ENCODE measurements at regions not wholly inside any gene's neighbourhood (a gene's known extent, or its start where the extent isn't known, plus 50 kb on each side); places are given as distances from the start of the nearest gene placed in this dataset.
"Not testable (repeated sequence)": the region's sequence is repeated elsewhere in the genome, so short reads cannot be mapped to it uniquely, and the experiment has no call there.

GRCh38 chr4:11949355-11949754, 520.7 kb upstream of the HS3ST1 start:
- H3K36me3 Mint-ChIP-seq: no peaks in the 10 kb centered on the region; the same call in 1 of the 2 replicates
- CTCF ChIA-PET: no interaction called here
- ATAC-seq (no peak), DNase-seq (ENCODE audit: low spot score) (no peak)
- no peak overlapping the region for H3K4me3 Mint-ChIP-seq
- H3K27me3 Mint-ChIP-seq (ENCODE audit: low read depth): no peaks in the 10 kb centered on the region
- POLR2A ChIA-PET: no interaction called here
- no peak for TF ChIP-seq JUN (CRISPR knock-in tag; IDR thresholded peaks at IDR 0.05)
- TF ChIP-seq ZNF281 (CRISPR knock-in tag; IDR thresholded peaks at IDR 0.05): no peak
- TF ChIP-seq FOXP1 (CRISPR knock-in tag; IDR thresholded peaks at IDR 0.05; ENCODE audit: borderline replicate concordance): no peak
- no peak for TF ChIP-seq EMX1 (CRISPR knock-in tag; IDR thresholded peaks at IDR 0.05)
- TF ChIP-seq TP53 (CRISPR knock-in tag; IDR thresholded peaks at IDR 0.05): no peak
- no peak for TF ChIP-seq STAT6 (CRISPR knock-in tag; conservative IDR thresholded peaks at IDR 0.05; ENCODE audit: low read depth)
- TF ChIP-seq TEAD4 (CRISPR knock-in tag; IDR thresholded peaks at IDR 0.05): no peak
- no peak for TF ChIP-seq ZNF317 (CRISPR knock-in tag; IDR thresholded peaks at IDR 0.05; ENCODE audit: borderline replicate concordance, low read depth)
- no peak for TF ChIP-seq MXD4 (CRISPR knock-in tag; IDR thresholded peaks at IDR 0.05; ENCODE audit: borderline replicate concordance)
- TF ChIP-seq ETV6 (CRISPR knock-in tag; IDR thresholded peaks at IDR 0.05): no peak
- no peak for TF ChIP-seq ZNF425 (CRISPR knock-in tag; conservative IDR thresholded peaks at IDR 0.05)
- TF ChIP-seq CBFB (CRISPR knock-in tag; IDR thresholded peaks at IDR 0.05; ENCODE audit: low read depth): no peak
- TF ChIP-seq ZNF532 (CRISPR knock-in tag; IDR thresholded peaks at IDR 0.05; ENCODE audit: borderline replicate concordance): no peak
- no peak for TF ChIP-seq MAX (CRISPR knock-in tag; IDR thresholded peaks at IDR 0.05)
- TF ChIP-seq NR1H2 (CRISPR knock-in tag; IDR thresholded peaks at IDR 0.05): no peak
- no peak for TF ChIP-seq USF2 (CRISPR knock-in tag; IDR thresholded peaks at IDR 0.05)
- TF ChIP-seq PRRX2 (CRISPR knock-in tag; IDR thresholded peaks at IDR 0.05): no peak
- no peak for TF ChIP-seq SOX15 (CRISPR knock-in tag; IDR thresholded peaks at IDR 0.05)
- TF ChIP-seq ZMAT4 (CRISPR knock-in tag; IDR thresholded peaks at IDR 0.05): no peak
- peaks cover 19% of the 10 kb centered on the region for H3K4me1 Mint-ChIP-seq
- H3K27ac Mint-ChIP-seq: no peak overlapping the region
- peaks cover 11% of the 10 kb centered on the region for H3K9me3 Mint-ChIP-seq

GRCh38 chr4:11947629-11948028, 518.9 kb upstream of the HS3ST1 start:
- H3K9me3 Mint-ChIP-seq; DNase-seq (ENCODE audit: low spot score); POLR2A ChIA-PET; H3K27ac Mint-ChIP-seq; H3K4me3 Mint-ChIP-seq; H3K27me3 Mint-ChIP-seq (ENCODE audit: low read depth); H3K36me3 Mint-ChIP-seq; ATAC-seq; CTCF ChIA-PET: not testable (repeated sequence)
- peaks cover 13% of the 10 kb centered on the region for H3K4me1 Mint-ChIP-seq
